HEK293 (cell line): ENCODE measurements at regions not wholly inside any gene's neighbourhood (a gene's known extent, or its start where the extent isn't known, plus 50 kb on each side); places are given as distances from the start of the nearest gene placed in this dataset.

Experiments used
- CTCF ChIA-PET: fragments of 350-600 bp; formaldehyde crosslinking; extraction: SDS; loops from one replicate; lab custom pipeline; 2021; ENCODE audit warnings: antibody characterized with exemption; lab: Yijun Ruan, JAX
- POLR2A ChIA-PET: fragments of 300-600 bp; formaldehyde crosslinking; extraction: SDS; loops from one replicate; lab custom pipeline; 2020; ENCODE audit warnings: antibody characterized with exemption, inconsistent platforms; lab: Yijun Ruan, JAX
- H3K27ac ChIP-seq: fragments of 200-500 bp; sonication (Bioruptor generic); 2 replicates; pipeline ENCODE4 v1.5.1; 2014; ENCODE audit warnings: low read depth, low read length, control low read depth, inconsistent platforms; ENCODE audit errors: extremely low read depth
- H3K36me3 ChIP-seq, 2 experiments: fragments of 200-500 bp in 1 of 2; sonication (Bioruptor generic) in 1 of 2; 1 replicate in 1 of 2; 2 replicates in 1 of 2; pipeline ENCODE4 v1.5.1; 2014 to 2017; ENCODE audit warnings: inconsistent platforms in 2 of 2, low read length in 2 of 2; ENCODE audit not compliant: control insufficient read depth in 2 of 2, insufficient read depth in 1 of 2
- H3K4me1 ChIP-seq: fragments of 200-500 bp; sonication (Bioruptor generic); 2 replicates; pipeline ENCODE4 v1.5.1; 2014; ENCODE audit warnings: mild to moderate bottlenecking, low read length, inconsistent platforms; ENCODE audit not compliant: control insufficient read depth, insufficient read depth
- H3K4me3 ChIP-seq: 2 replicates; pipeline ENCODE4 v1.5.1; 2011; ENCODE audit warnings: low read depth, mild to moderate bottlenecking, control low read depth, low read length, moderate library complexity
- H3K9me3 ChIP-seq: fragments of 200-500 bp; sonication (Bioruptor generic); 2 replicates; pipeline ENCODE4 v1.5.1; 2014; ENCODE audit warnings: low read depth, low read length, inconsistent platforms; ENCODE audit not compliant: control insufficient read depth, insufficient read depth
- GLI4 ChIP-seq: fragments of 450-650 bp; formaldehyde crosslinking; IDR thresholded peaks from 2 replicates; pipeline ENCODE4 v1.5.1; 2016; ENCODE audit warnings: missing biosample characterization, missing genetic modification characterization
- HIC1 ChIP-seq: fragments of 450-650 bp; formaldehyde crosslinking; IDR thresholded peaks from 2 replicates; pipeline ENCODE4 v1.5.1; 2016; ENCODE audit warnings: missing biosample characterization, missing genetic modification characterization
- KLF9 ChIP-seq: fragments of 450-650 bp; formaldehyde crosslinking; IDR thresholded peaks from 2 replicates; pipeline ENCODE4 v1.5.1; 2016; ENCODE audit warnings: missing biosample characterization, missing genetic modification characterization, low read depth
- PRDM4 ChIP-seq: fragments of 450-650 bp; formaldehyde crosslinking; IDR thresholded peaks from 2 replicates; pipeline ENCODE4 v1.5.1; 2017; ENCODE audit warnings: missing biosample characterization, missing genetic modification characterization
- ZBTB21 ChIP-seq: fragments of 450-650 bp; formaldehyde crosslinking; IDR thresholded peaks from 2 replicates; pipeline ENCODE4 v1.5.1; 2017; ENCODE audit warnings: missing biosample characterization, missing genetic modification characterization
- ZFP3 ChIP-seq: fragments of 450-650 bp; formaldehyde crosslinking; IDR thresholded peaks from 2 replicates; pipeline ENCODE4 v1.5.1; 2016; ENCODE audit warnings: low read depth, missing biosample characterization, missing genetic modification characterization
- ZNF155 ChIP-seq: fragments of 450-650 bp; formaldehyde crosslinking; IDR thresholded peaks from 2 replicates; pipeline ENCODE4 v1.5.1; 2016; ENCODE audit warnings: missing biosample characterization, missing genetic modification characterization
- ZNF214 ChIP-seq: fragments of 450-650 bp; formaldehyde crosslinking; IDR thresholded peaks from 2 replicates; pipeline ENCODE4 v1.5.1; 2017; ENCODE audit warnings: missing biosample characterization, mild to moderate bottlenecking, missing genetic modification characterization, borderline replicate concordance
- ZNF23 ChIP-seq: fragments of 450-650 bp; formaldehyde crosslinking; IDR thresholded peaks from 2 replicates; pipeline ENCODE4 v1.5.1; 2016; ENCODE audit warnings: missing biosample characterization, missing genetic modification characterization, borderline replicate concordance
- ZNF239 ChIP-seq: fragments of 450-650 bp; formaldehyde crosslinking; IDR thresholded peaks from 2 replicates; pipeline ENCODE4 v1.5.1; 2016; ENCODE audit warnings: missing biosample characterization, missing genetic modification characterization
- ZNF248 ChIP-seq: fragments of 450-650 bp; formaldehyde crosslinking; IDR thresholded peaks from 2 replicates; pipeline ENCODE4 v1.5.1; 2017; ENCODE audit warnings: missing biosample characterization, missing genetic modification characterization
- ZNF394 ChIP-seq: fragments of 450-650 bp; formaldehyde crosslinking; IDR thresholded peaks from 2 replicates; pipeline ENCODE4 v1.5.1; 2016; ENCODE audit warnings: missing biosample characterization, missing genetic modification characterization, mild to moderate bottlenecking, moderate library complexity, borderline replicate concordance
- ZNF449 ChIP-seq: fragments of 450-650 bp; formaldehyde crosslinking; IDR thresholded peaks from 2 replicates; pipeline ENCODE4 v1.5.1; 2017; ENCODE audit warnings: missing biosample characterization, mild to moderate bottlenecking, missing genetic modification characterization, moderate library complexity
- ZNF514 ChIP-seq: fragments of 450-650 bp; formaldehyde crosslinking; IDR thresholded peaks from 2 replicates; pipeline ENCODE4 v1.5.1; 2016; ENCODE audit warnings: missing biosample characterization, missing genetic modification characterization
- ZNF558 ChIP-seq: fragments of 450-650 bp; formaldehyde crosslinking; IDR thresholded peaks from 2 replicates; pipeline ENCODE4 v1.5.1; 2016; ENCODE audit warnings: missing biosample characterization, missing genetic modification characterization
- ZNF701 ChIP-seq: fragments of 450-650 bp; formaldehyde crosslinking; IDR thresholded peaks from 2 replicates; pipeline ENCODE4 v1.5.1; 2016; ENCODE audit warnings: missing biosample characterization, missing genetic modification characterization
- ZNF704 ChIP-seq: fragments of 450-650 bp; formaldehyde crosslinking; IDR thresholded peaks from 2 replicates; pipeline ENCODE4 v1.5.1; 2016; ENCODE audit warnings: missing biosample characterization, missing genetic modification characterization
- ZNF792 ChIP-seq: fragments of 450-650 bp; formaldehyde crosslinking; IDR thresholded peaks from 2 replicates; pipeline ENCODE4 v1.5.1; 2016; ENCODE audit warnings: missing biosample characterization, missing genetic modification characterization
- ZSCAN16 ChIP-seq: fragments of 450-650 bp; formaldehyde crosslinking; IDR thresholded peaks from 2 replicates; pipeline ENCODE4 v1.5.1; 2016; ENCODE audit warnings: missing biosample characterization, missing genetic modification characterization
- ZXDB ChIP-seq: fragments of 450-650 bp; formaldehyde crosslinking; IDR thresholded peaks from 2 replicates; pipeline ENCODE4 v1.5.1; 2016; ENCODE audit warnings: missing biosample characterization, missing genetic modification characterization
- TF ChIP-seq, protein P1 (sequence below): fragments of 450-650 bp; formaldehyde crosslinking; conservative IDR thresholded peaks from 2 replicates; pipeline ENCODE4 v1.5.1; 2016; ENCODE audit warnings: low read depth, missing biosample characterization, missing genetic modification characterization

DNA sequence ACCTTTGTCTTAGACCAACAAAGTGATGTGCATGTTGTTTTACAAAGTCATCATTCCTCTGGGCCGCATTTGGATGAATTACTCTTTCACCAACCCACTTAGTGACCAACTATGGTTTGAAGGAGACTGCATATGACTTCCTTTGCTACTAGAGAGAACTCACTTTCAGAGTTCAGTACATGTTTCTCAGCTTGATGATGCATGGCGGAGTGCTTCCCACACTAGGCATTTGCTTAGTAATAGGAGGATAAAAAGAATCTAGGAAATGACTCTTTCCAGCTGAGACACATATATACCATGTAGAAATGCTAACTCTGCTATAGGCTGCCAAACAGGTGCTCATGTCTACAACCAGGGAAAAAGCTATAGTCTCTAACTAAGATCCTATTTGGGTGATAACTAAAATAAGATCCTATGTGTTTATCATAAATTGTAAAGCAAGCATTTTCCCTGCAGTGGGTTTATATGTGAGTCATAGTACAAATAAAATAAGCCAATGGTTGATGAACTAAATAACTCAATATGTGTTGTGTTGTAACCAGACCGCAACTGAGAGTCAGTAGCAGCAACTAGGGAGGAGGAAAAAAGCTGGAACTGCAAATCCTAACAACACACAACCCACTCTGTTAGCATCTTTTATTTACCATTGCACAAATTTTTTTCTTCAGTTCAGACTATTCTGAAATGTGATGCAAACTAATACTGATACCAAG is 87.2 kb downstream of the TSPAN8 start (continued):
- no peak for TF ChIP-seq ZNF23
- TF ChIP-seq ZNF449, result no peak

DNA sequence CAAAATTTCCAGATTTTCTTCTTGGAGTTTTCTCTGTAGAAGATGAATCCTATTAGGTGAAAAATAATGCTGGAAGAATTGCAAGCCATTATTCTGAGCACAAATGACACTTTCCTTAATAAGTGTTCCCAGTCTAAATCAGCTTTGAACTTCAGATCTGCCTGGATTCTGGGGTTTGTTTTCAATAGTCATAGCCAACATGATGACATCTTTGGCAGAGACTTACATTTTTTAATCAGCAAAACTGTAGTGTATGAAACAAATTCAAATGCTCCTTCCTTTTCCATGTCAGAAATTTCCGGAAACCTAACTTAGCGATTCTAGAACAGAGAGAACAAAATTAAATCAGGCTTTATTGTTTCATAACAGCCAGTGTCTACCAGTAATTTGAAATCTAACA is 88.5 kb downstream of the TSPAN8 start:
- Histone ChIP-seq H3K27ac (no peak overlapping the region), H3K36me3 (no peaks in the 10 kb centered on the region), H3K4me3 (no peak overlapping the region), H3K4me1 (no peaks in the 10 kb centered on the region), H3K9me3 (no peaks in the 10 kb centered on the region)
- CTCF ChIA-PET, result no interaction called here
- POLR2A ChIA-PET, result no interaction called here
- TF ChIP-seq ZNF239 (tag by site-specific recombination) (no peak), ZNF155 (no peak), ZFP3 (tag by site-specific recombination) (no peak), ZXDB (no peak), ZNF514 (no peak), ZBTB21 (no peak), ZSCAN16 (tag by site-specific recombination) (no peak)

- POLR2A ChIA-PET, result no interaction called here
- H3K36me3 ChIP-seq, result no peaks in the 10 kb centered on the region
- CTCF ChIA-PET, result no interaction called here
- TF ChIP-seq ZNF394 (tag by site-specific recombination) (no peak), ZNF558 (tag by site-specific recombination) (no peak), ZNF792 (tag by site-specific recombination) (no peak), PRDM4 (tag by site-specific recombination) (no peak), ZNF248 (tag by site-specific recombination) (no peak), HIC1 (tag by site-specific recombination) (no peak), ZNF704 (tag by site-specific recombination) (no peak), ZNF701 (tag by site-specific recombination) (no peak), ZNF214 (tag by site-specific recombination) (no peak), ZXDB (no peak), KLF9 (no peak), GLI4 (no peak)
- TF ChIP-seq, protein P1, sequence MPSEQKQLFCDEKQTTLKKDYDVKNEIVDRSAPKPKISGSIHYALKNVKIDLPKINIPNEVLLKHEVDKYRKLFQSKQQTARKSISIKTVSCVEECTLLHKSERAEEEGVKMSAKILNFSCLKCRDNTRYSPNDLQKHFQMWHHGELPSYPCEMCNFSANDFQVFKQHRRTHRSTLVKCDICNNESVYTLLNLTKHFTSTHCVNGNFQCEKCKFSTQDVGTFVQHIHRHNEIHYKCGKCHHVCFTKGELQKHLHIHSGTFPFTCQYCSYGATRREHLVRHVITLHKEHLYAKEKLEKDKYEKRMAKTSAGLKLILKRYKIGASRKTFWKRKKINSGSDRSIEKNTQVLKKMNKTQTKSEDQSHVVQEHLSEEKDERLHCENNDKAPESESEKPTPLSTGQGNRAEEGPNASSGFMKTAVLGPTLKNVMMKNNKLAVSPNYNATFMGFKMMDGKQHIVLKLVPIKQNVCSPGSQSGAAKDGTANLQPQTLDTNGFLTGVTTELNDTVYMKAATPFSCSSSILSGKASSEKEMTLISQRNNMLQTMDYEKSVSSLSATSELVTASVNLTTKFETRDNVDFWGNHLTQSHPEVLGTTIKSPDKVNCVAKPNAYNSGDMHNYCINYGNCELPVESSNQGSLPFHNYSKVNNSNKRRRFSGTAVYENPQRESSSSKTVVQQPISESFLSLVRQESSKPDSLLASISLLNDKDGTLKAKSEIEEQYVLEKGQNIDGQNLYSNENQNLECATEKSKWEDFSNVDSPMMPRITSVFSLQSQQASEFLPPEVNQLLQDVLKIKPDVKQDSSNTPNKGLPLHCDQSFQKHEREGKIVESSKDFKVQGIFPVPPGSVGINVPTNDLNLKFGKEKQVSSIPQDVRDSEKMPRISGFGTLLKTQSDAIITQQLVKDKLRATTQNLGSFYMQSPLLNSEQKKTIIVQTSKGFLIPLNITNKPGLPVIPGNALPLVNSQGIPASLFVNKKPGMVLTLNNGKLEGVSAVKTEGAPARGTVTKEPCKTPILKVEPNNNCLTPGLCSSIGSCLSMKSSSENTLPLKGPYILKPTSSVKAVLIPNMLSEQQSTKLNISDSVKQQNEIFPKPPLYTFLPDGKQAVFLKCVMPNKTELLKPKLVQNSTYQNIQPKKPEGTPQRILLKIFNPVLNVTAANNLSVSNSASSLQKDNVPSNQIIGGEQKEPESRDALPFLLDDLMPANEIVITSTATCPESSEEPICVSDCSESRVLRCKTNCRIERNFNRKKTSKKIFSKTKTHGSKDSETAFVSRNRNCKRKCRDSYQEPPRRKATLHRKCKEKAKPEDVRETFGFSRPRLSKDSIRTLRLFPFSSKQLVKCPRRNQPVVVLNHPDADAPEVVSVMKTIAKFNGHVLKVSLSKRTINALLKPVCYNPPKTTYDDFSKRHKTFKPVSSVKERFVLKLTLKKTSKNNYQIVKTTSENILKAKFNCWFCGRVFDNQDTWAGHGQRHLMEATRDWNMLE (tag by site-specific recombination), result no peak
- no peaks in the 10 kb centered on the region for H3K4me1 ChIP-seq
- no peak overlapping the region for H3K27ac ChIP-seq
- no peak overlapping the region for H3K4me3 ChIP-seq
- no peaks in the 10 kb centered on the region for H3K9me3 ChIP-seq
Observed at GRCh38 chr12:71063087-71063486, 94.7 kb downstream of the TSPAN8 start.
